SK-N-SH treated with all-trans-retinoic acid at 6 μM for 48 hours (cell line): ENCODE measurements at regions not wholly inside any gene's neighbourhood (a gene's known extent, or its start where the extent isn't known, plus 50 kb on each side); places are given as distances from the start of the nearest gene placed in this dataset.
A peak's percentile ranks its signal among the peaks of the same experiment; 100 is the strongest.

Experiments
- ATAC-seq: fragments of 200-7000 bp; cut with Tn5 transposase; 3 replicates; pipeline ENCODE4 v1.9.1; 2020; ENCODE audit warnings: mild to moderate bottlenecking, moderate library complexity
- ARNTL ChIP-seq: fragments of 450-650 bp; formaldehyde crosslinking; IDR thresholded peaks from 2 replicates; pipeline ENCODE4 v1.5.0; 2020; ENCODE audit warnings: low read depth, mild to moderate bottlenecking, moderate library complexity, borderline replicate concordance
- CREB5 ChIP-seq: fragments of 250-450 bp; sonication (Bioruptor Pico); IDR thresholded peaks from 2 replicates; pipeline ENCODE4 v1.5.1; 2020; ENCODE audit warnings: low read depth, mild to moderate bottlenecking, moderate library complexity
- CSDC2 ChIP-seq: fragments of 250-450 bp; sonication (Bioruptor Pico); IDR thresholded peaks from 2 replicates; pipeline ENCODE4 v1.5.0; 2020; ENCODE audit warnings: mild to moderate bottlenecking, moderate library complexity
- CSRNP3 ChIP-seq: fragments of 250-450 bp; sonication (Bioruptor Pico); IDR thresholded peaks from 2 replicates; pipeline ENCODE4 v1.5.1; 2021; ENCODE audit warnings: mild to moderate bottlenecking, moderate library complexity
- ESRRG ChIP-seq: fragments of 250-450 bp; sonication (Bioruptor Pico); IDR thresholded peaks from 2 replicates; pipeline ENCODE4 v1.6.1; 2021; ENCODE audit warnings: mild to moderate bottlenecking
- OSR1 ChIP-seq: fragments of 250-450 bp; sonication (Bioruptor Pico); IDR thresholded peaks from 2 replicates; pipeline ENCODE4 v1.8.0; 2022; ENCODE audit warnings: moderate library complexity, mild to moderate bottlenecking, inconsistent platforms
- POU6F1 ChIP-seq: fragments of 250-450 bp; sonication (Bioruptor Pico); IDR thresholded peaks from 2 replicates; pipeline ENCODE4 v1.8.0; 2021; ENCODE audit warnings: low read depth, mild to moderate bottlenecking, moderate library complexity, borderline replicate concordance
- PPARA ChIP-seq: fragments of 250-450 bp; sonication (Bioruptor Pico); IDR thresholded peaks from 2 replicates; pipeline ENCODE4 v1.5.0; 2020; ENCODE audit warnings: mild to moderate bottlenecking, borderline replicate concordance
- RARB ChIP-seq: fragments of 250-450 bp; sonication (Bioruptor Pico); IDR thresholded peaks from 2 replicates; pipeline ENCODE4 v1.8.0; 2021; ENCODE audit warnings: mild to moderate bottlenecking, moderate library complexity
- SNAI2 ChIP-seq: fragments of 250-450 bp; sonication (Bioruptor Pico); IDR thresholded peaks from 2 replicates; pipeline ENCODE4 v1.5.0; 2020; ENCODE audit warnings: mild to moderate bottlenecking, moderate library complexity
- TCF4 ChIP-seq: fragments of 250-450 bp; sonication (Bioruptor Pico); IDR thresholded peaks from 2 replicates; pipeline ENCODE4 v1.8.0; 2021; ENCODE audit warnings: mild to moderate bottlenecking, moderate library complexity, borderline replicate concordance
- TOX ChIP-seq: fragments of 250-450 bp; sonication (Bioruptor Pico); IDR thresholded peaks from 2 replicates; pipeline ENCODE4 v1.8.0; 2021; ENCODE audit warnings: mild to moderate bottlenecking, moderate library complexity, borderline replicate concordance
- ZC3H10 ChIP-seq: fragments of 250-450 bp; sonication (Bioruptor Pico); IDR thresholded peaks from 2 replicates; pipeline ENCODE4 v1.5.1; 2021; ENCODE audit warnings: mild to moderate bottlenecking, moderate library complexity
- ZFP3 ChIP-seq: fragments of 250-450 bp; sonication (Bioruptor Pico); IDR thresholded peaks from 2 replicates; pipeline ENCODE4 v1.5.0; 2020; ENCODE audit warnings: mild to moderate bottlenecking, moderate library complexity
- ZFP30 ChIP-seq: fragments of 450-650 bp; formaldehyde crosslinking; IDR thresholded peaks from 2 replicates; pipeline ENCODE4 v1.5.0; 2022; ENCODE audit warnings: mild to moderate bottlenecking, moderate library complexity
- ZNF565 ChIP-seq: fragments of 450-650 bp; formaldehyde crosslinking; conservative IDR thresholded peaks from 2 replicates; pipeline ENCODE4 v1.5.0; 2020; ENCODE audit warnings: low read depth, mild to moderate bottlenecking, moderate library complexity
- ZNF70 ChIP-seq: fragments of 450-650 bp; formaldehyde crosslinking; IDR thresholded peaks from 2 replicates; pipeline ENCODE4 v1.5.0; 2020; ENCODE audit warnings: mild to moderate bottlenecking, moderate library complexity
- ZNF8 ChIP-seq: fragments of 450-650 bp; formaldehyde crosslinking; IDR thresholded peaks from 2 replicates; pipeline ENCODE4 v1.5.0; 2020; ENCODE audit warnings: mild to moderate bottlenecking, moderate library complexity

GRCh38 chr5:93008502-93009207 lies 572.4 kb downstream of the NR2F1-AS1 start:
- TF ChIP-seq CSRNP3 (CRISPR knock-in tag) = no peak
- no peak for TF ChIP-seq TCF4 (CRISPR knock-in tag)
- TF ChIP-seq CREB5 = no peak
- no peak for TF ChIP-seq SNAI2 (CRISPR knock-in tag)
- TF ChIP-seq ARNTL (CRISPR knock-in tag) = no peak
- no peak for TF ChIP-seq POU6F1 (CRISPR knock-in tag)
- TF ChIP-seq OSR1 (CRISPR knock-in tag) = no peak
- TF ChIP-seq RARB = no peak
- no peak for TF ChIP-seq ZNF565 (CRISPR knock-in tag)
- ATAC-seq = no peak

- TF ChIP-seq CREB5 (no peak), SNAI2 (CRISPR knock-in tag) (no peak), POU6F1 (CRISPR knock-in tag) (no peak), ZNF8 (CRISPR knock-in tag) (no peak), ZNF70 (CRISPR knock-in tag) (no peak), CSDC2 (CRISPR knock-in tag) (no peak)
- no peak for ATAC-seq
These were observed 574.1 kb downstream of the NR2F1-AS1 start for GRCh38 chr5:93006915-93007314.

GRCh38 chr5:92998456-92998855 lies 582.6 kb downstream of the NR2F1-AS1 start:
- ATAC-seq = no peak
- TF ChIP-seq RARB = no peak
- TF ChIP-seq ZNF8 (CRISPR knock-in tag) = no peak
- no peak for TF ChIP-seq TOX (CRISPR knock-in tag)
- no peak for TF ChIP-seq ZNF70 (CRISPR knock-in tag)
- no peak for TF ChIP-seq ZFP3

GRCh38 chr5:92994392-92994791 lies 586.6 kb downstream of the NR2F1-AS1 start:
- ATAC-seq = no peak
- TF ChIP-seq ZFP30 (CRISPR knock-in tag) (peak; percentile 96), ZC3H10 (no peak)

- ATAC-seq = no peak
- no peak for TF ChIP-seq ESRRG (CRISPR knock-in tag)
- TF ChIP-seq ZC3H10 = no peak
- no peak for TF ChIP-seq ZFP30 (CRISPR knock-in tag)
These were observed 588.9 kb downstream of the NR2F1-AS1 start for GRCh38 chr5:92992073-92992472.

GRCh38 chr5:92991581-92992067 lies 589.4 kb downstream of the NR2F1-AS1 start:
- TF ChIP-seq ZNF565 (CRISPR knock-in tag) (no peak), TOX (CRISPR knock-in tag) (no peak), SNAI2 (CRISPR knock-in tag) (no peak), CSRNP3 (CRISPR knock-in tag) (no peak), PPARA (CRISPR knock-in tag) (no peak)
- no peak; the same call in 2 of the 3 replicates for ATAC-seq
